Limb (tissue), 2 donors: ENCODE measurements at regions not wholly inside any gene's neighbourhood (a gene's known extent, or its start where the extent isn't known, plus 50 kb on each side); places are given as distances from the start of the nearest gene placed in this dataset.
"Not testable (repeated sequence)": the region's sequence is repeated elsewhere in the genome, so short reads cannot be mapped to it uniquely, and the experiment has no call there.

ENCODE experiments used
- DNase-seq, 2 donors: peaks; one replicate each; pipeline ENCODE4 v3.0.0-alpha.2; 2016; ENCODE audit errors: extremely low spot score in 2 of 2

GRCh38 chr13:65826657-65827056, 1403.5 kb downstream of the PCDH9 start:
- DNase-seq = no peak

GRCh38 chr13:65825039-65825438, 1405.1 kb downstream of the PCDH9 start:
- no peak for DNase-seq

- DNase-seq = no peak
Observed at GRCh38 chr13:65808061-65808460, 1422.1 kb downstream of the PCDH9 start.

GRCh38 chr13:65803530-65804392, 1426.4 kb downstream of the PCDH9 start:
- no peak for DNase-seq

GRCh38 chr13:65789815-65790214, 1440.3 kb downstream of the PCDH9 start:
- no peak for DNase-seq

GRCh38 chr13:65787082-65787481, 1443.1 kb downstream of the PCDH9 start:
- no peak for DNase-seq

- no peak for DNase-seq
Observed at GRCh38 chr13:65784088-65784816, 1445.9 kb downstream of the PCDH9 start.

- no peak for DNase-seq
Observed at GRCh38 chr13:65783383-65783782, 1446.8 kb downstream of the PCDH9 start.

GRCh38 chr13:65771704-65772313, 1458.3 kb downstream of the PCDH9 start:
- not testable (repeated sequence) for DNase-seq

GRCh38 chr13:65768545-65768944, 1461.6 kb downstream of the PCDH9 start:
- no peak for DNase-seq

GRCh38 chr13:65763811-65764210, 1466.3 kb downstream of the PCDH9 start:
- DNase-seq = no peak

GRCh38 chr13:65762012-65762411, 1468.1 kb downstream of the PCDH9 start:
- DNase-seq = no peak

- DNase-seq = no peak
Observed at GRCh38 chr13:65756071-65756671, 1474.0 kb downstream of the PCDH9 start.

GRCh38 chr13:65748227-65748626, 1481.9 kb downstream of the PCDH9 start:
- no peak for DNase-seq

- DNase-seq = no peak
Observed at GRCh38 chr13:65746406-65746921, 1483.7 kb downstream of the PCDH9 start.

- peak in 1 of 2 donors; percentile 43 for DNase-seq
Observed at GRCh38 chr13:65744836-65745235, 1485.3 kb downstream of the PCDH9 start.

- no peak for DNase-seq
Observed at GRCh38 chr13:65733110-65733509, 1497.0 kb downstream of the PCDH9 start.

GRCh38 chr13:65727070-65727469, 1503.1 kb downstream of the PCDH9 start:
- no peak for DNase-seq

- DNase-seq = no peak
Observed at GRCh38 chr13:65725006-65725405, 1505.1 kb downstream of the PCDH9 start.

- DNase-seq = peak in 1 of 2 donors; percentile 67
Observed at GRCh38 chr13:65724226-65724625, 1505.9 kb downstream of the PCDH9 start.

GRCh38 chr13:65722506-65722905, 1507.6 kb downstream of the PCDH9 start:
- DNase-seq = no peak

- DNase-seq = no peak
Observed at GRCh38 chr13:65719831-65720230, 1510.3 kb downstream of the PCDH9 start.
